Neuron (in vitro differentiated cells): ENCODE measurements at regions not wholly inside any gene's neighbourhood (a gene's known extent, or its start where the extent isn't known, plus 50 kb on each side); places are given as distances from the start of the nearest gene placed in this dataset.

ENCODE experiments used
- H2AFZ ChIP-seq: one replicate; pipeline ENCODE4 v1.6.1; 2013; ENCODE audit warnings: low read depth, mild to moderate bottlenecking, inconsistent platforms, low read length, moderate library complexity
- H3K27me3 ChIP-seq: one replicate; pipeline ENCODE4 v1.6.1; 2013; ENCODE audit warnings: low read length; ENCODE audit not compliant: insufficient read depth
- H3K36me3 ChIP-seq: one replicate; pipeline ENCODE4 v1.6.1; 2013; ENCODE audit warnings: low read length; ENCODE audit not compliant: insufficient read depth
- H3K4me1 ChIP-seq: one replicate; pipeline ENCODE4 v1.6.1; 2013; ENCODE audit warnings: low read length; ENCODE audit not compliant: insufficient read depth
- H3K4me3 ChIP-seq: 2 replicates; pipeline ENCODE4 v1.5.1; 2013; ENCODE audit warnings: mild to moderate bottlenecking, low read length, moderate library complexity
- H3K9me3 ChIP-seq: one replicate; pipeline ENCODE4 v1.6.1; 2013; ENCODE audit warnings: low read length

GRCh38 chr2:60333264-60333663 lies 220.2 kb downstream of the BCL11A start:
- Histone ChIP-seq H3K36me3 (no peaks in the 10 kb centered on the region), H3K27me3 (no peaks in the 10 kb centered on the region), H2AFZ (no peak overlapping the region), H3K4me1 (no peaks in the 10 kb centered on the region), H3K9me3 (no peaks in the 10 kb centered on the region), H3K4me3 (no peak overlapping the region)

GRCh38 chr2:60331115-60331809 lies 222.2 kb downstream of the BCL11A start:
- Histone ChIP-seq H3K4me3 (no peak overlapping the region), H3K4me1 (no peaks in the 10 kb centered on the region), H3K9me3 (no peaks in the 10 kb centered on the region), H3K36me3 (no peaks in the 10 kb centered on the region), H2AFZ (no peak overlapping the region), H3K27me3 (no peaks in the 10 kb centered on the region)

DNA sequence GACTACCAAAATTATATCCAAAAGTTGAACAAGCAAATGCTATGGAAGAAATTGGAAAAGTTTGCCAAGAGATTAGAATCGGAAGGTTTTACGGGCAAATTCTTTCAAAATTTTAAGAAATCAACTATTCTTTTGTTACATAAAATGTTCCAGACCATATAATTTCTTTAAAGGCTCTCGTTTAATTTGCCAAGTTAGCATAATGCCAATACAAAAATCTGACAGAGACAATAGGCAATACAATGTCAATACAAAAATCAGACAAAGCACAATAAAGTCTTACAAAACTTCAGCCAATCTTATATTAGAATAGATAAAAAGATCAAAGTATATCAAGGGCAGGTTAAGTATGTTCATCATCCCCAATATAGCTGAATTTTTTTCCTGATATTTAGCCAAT lies 224.2 kb downstream of the BCL11A start:
- Histone ChIP-seq H3K9me3 (no peaks in the 10 kb centered on the region), H3K36me3 (no peaks in the 10 kb centered on the region), H3K4me3 (no peak overlapping the region), H3K27me3 (no peaks in the 10 kb centered on the region), H2AFZ (no peak overlapping the region), H3K4me1 (no peaks in the 10 kb centered on the region)

GRCh38 chr2:60324536-60324935 lies 228.9 kb downstream of the BCL11A start:
- Histone ChIP-seq H3K4me3 (no peak overlapping the region), H3K36me3 (no peaks in the 10 kb centered on the region), H3K27me3 (no peaks in the 10 kb centered on the region), H2AFZ (no peak overlapping the region), H3K9me3 (no peaks in the 10 kb centered on the region), H3K4me1 (no peaks in the 10 kb centered on the region)

- H3K4me3 ChIP-seq = no peak overlapping the region
- no peaks in the 10 kb centered on the region for H3K27me3 ChIP-seq
- H3K4me1 ChIP-seq = peaks cover 7% of the 10 kb centered on the region
- no peaks in the 10 kb centered on the region for H3K36me3 ChIP-seq
- H3K9me3 ChIP-seq = no peaks in the 10 kb centered on the region
- no peak overlapping the region for H2AFZ ChIP-seq
Measured at GRCh38 chr2:60321816-60322215, 231.6 kb downstream of the BCL11A start.

DNA sequence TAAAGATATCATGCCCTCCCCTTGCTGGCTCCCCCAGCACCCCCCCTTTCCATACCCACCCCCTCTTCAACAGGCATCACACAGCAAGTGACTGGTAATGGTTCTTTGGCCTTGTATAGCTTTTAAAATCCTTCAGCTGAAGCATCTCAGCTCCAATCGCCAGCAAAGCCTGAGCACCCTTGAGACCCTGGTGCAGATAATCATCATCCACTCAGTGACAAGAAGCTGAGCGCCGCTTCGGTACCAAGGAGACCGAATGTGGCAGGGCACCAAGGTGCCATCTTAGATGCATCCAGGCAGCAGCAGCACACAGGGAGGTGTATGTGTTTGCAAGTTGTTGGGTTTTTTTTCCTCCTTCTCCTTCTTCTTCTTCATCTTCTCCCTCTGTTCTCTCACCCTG lies 232.7 kb downstream of the BCL11A start:
- no peaks in the 10 kb centered on the region for H3K27me3 ChIP-seq
- H2AFZ ChIP-seq = no peak overlapping the region
- H3K4me1 ChIP-seq = peaks cover 17% of the 10 kb centered on the region
- no peak overlapping the region for H3K4me3 ChIP-seq
- H3K9me3 ChIP-seq = no peaks in the 10 kb centered on the region
- H3K36me3 ChIP-seq = no peaks in the 10 kb centered on the region

GRCh38 chr2:60319031-60319547 lies 234.4 kb downstream of the BCL11A start:
- H2AFZ ChIP-seq = no peak overlapping the region
- H3K4me1 ChIP-seq = peaks cover 17% of the 10 kb centered on the region
- no peak overlapping the region for H3K4me3 ChIP-seq
- H3K27me3 ChIP-seq = no peaks in the 10 kb centered on the region
- no peaks in the 10 kb centered on the region for H3K36me3 ChIP-seq
- no peaks in the 10 kb centered on the region for H3K9me3 ChIP-seq

DNA sequence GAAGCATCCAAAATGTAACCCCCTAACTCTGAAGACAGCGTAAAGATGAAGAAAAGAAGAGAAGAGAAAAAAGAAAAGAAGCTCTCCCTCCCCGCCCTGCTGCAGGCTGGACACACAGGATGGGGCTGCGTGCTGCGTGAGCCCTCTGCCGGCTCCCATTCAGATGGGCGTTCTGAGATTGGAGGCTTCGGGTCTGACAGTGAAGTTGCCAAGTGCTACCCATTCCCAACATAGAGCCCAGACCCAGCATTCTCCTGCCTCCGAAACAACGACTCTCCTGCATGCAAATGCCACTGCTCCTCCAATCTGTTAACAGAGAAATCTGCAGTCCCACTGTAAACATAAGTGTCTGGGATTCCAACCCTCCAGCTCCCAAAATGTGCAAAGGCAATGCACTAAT lies 234.9 kb downstream of the BCL11A start:
- Histone ChIP-seq H2AFZ (no peak overlapping the region), H3K27me3 (no peaks in the 10 kb centered on the region), H3K4me1 (peaks cover 17% of the 10 kb centered on the region), H3K36me3 (no peaks in the 10 kb centered on the region), H3K4me3 (no peak overlapping the region), H3K9me3 (no peaks in the 10 kb centered on the region)

- H3K4me1 ChIP-seq = peaks cover 17% of the 10 kb centered on the region
- no peak overlapping the region for H3K4me3 ChIP-seq
- H3K36me3 ChIP-seq = no peaks in the 10 kb centered on the region
- no peaks in the 10 kb centered on the region for H3K27me3 ChIP-seq
- no peak overlapping the region for H2AFZ ChIP-seq
- no peaks in the 10 kb centered on the region for H3K9me3 ChIP-seq
Measured at GRCh38 chr2:60317844-60318243, 235.6 kb downstream of the BCL11A start.

DNA sequence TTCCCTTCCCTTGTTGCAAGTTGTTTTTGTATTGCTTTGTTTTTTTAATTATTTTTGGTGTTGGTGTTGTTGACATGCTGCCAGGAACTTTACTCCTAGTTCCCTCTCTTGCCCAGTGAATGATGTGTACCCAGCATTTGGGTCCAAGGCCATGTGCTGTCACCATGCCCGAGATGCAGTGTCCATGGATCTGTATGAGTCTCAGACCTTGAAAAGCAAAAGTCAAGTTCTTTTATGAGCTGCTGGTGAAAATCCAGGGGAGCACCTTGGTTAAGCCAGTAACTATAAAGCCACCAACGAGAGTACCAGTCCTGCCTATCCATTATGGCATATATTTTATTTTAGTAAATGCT lies 236.4 kb downstream of the BCL11A start:
- Histone ChIP-seq H3K4me1 (peaks cover 17% of the 10 kb centered on the region), H3K9me3 (no peaks in the 10 kb centered on the region), H3K4me3 (no peak overlapping the region), H3K36me3 (no peaks in the 10 kb centered on the region), H3K27me3 (no peaks in the 10 kb centered on the region), H2AFZ (no peak overlapping the region)

DNA sequence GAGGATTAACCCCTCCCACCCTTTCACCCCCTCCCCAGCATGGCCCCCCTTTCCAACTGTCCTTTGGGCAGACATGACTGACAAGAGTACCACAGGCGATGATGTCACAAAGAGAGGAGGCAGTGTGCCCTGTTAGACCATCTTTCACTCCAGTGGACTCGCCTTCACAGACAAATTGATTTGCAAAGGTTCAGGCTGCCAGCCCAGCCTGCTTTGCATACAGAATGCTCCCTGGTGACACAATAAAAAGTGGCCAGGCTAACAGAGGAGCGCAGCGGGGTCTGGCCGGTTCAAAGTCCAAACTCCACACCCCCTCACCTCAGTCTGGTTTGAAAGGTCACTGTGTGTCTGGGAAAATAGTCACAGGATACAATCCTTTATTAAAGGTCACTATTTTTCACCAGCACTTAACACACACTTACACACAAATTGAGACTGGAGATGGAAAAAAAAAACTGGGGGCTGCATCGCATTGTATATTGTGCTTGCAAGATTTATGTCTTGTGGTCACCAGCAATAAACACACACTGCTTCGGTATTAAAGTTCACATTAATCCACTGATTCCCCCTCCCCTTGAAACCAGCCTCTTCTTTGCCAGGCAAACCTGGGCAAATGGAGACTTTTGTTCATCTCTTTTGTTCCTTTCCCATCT lies 236.9 kb downstream of the BCL11A start:
- Histone ChIP-seq H2AFZ (no peak overlapping the region), H3K4me1 (peaks cover 17% of the 10 kb centered on the region), H3K9me3 (no peaks in the 10 kb centered on the region), H3K27me3 (no peaks in the 10 kb centered on the region), H3K4me3 (no peak overlapping the region), H3K36me3 (no peaks in the 10 kb centered on the region)

GRCh38 chr2:60313470-60314172 lies 239.8 kb downstream of the BCL11A start:
- H2AFZ ChIP-seq = no peak overlapping the region
- H3K9me3 ChIP-seq = no peaks in the 10 kb centered on the region
- H3K36me3 ChIP-seq = no peaks in the 10 kb centered on the region
- no peaks in the 10 kb centered on the region for H3K27me3 ChIP-seq
- H3K4me3 ChIP-seq = no peak overlapping the region
- peaks cover 17% of the 10 kb centered on the region for H3K4me1 ChIP-seq

DNA sequence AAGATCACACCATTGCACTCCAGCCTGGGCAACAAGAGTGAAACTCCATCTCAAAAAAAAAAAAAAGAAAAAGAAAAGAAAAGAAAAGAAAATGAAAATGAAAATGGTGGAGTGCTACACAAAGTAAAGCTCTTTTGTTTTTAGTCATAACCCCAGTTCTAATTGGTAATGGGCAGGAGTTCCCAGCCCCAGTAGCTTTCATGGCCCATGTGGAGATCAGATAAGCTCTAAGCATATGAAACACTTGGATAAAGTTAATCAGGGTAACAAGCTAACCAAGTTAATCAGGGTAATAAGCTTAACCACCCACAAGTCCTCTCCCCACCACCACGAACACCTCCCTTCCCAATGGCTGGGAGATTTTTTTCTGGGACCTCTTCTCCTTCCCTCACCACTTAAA lies 240.8 kb downstream of the BCL11A start:
- Histone ChIP-seq H2AFZ (no peak overlapping the region), H3K36me3 (no peaks in the 10 kb centered on the region), H3K27me3 (no peaks in the 10 kb centered on the region), H3K9me3 (no peaks in the 10 kb centered on the region), H3K4me3 (no peak overlapping the region), H3K4me1 (peaks cover 17% of the 10 kb centered on the region)
